ENCODE measurements at regions not wholly inside any gene's neighbourhood (a gene's known extent, or its start where the extent isn't known, plus 50 kb on each side); places are given as distances from the start of the nearest gene placed in this dataset.

DNA sequence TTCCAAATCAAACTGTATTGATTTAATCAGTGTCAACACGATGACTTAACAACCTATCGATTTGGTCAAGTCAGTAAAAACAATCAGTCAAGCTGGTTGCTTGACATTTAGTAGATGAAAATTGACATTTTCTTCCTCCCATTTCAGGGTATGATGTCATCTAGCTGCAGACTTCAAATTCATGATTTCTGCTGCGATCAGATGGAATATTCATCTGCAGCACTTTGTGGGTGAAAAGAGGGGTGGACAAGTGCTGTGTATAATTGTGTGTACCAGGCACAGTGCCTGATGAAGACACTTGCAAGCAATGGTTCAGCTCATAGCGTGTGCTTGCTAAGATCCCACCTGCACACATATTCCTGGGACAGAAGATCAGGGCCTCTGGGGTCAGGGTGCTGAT lies 479.8 kb downstream of the DISC1 start:
- no peak for TF ChIP-seq POLR2A (IDR thresholded peaks at IDR 0.05)
- no peak for TF ChIP-seq CTCF (IDR thresholded peaks at IDR 0.05)
